ENCODE measurements at regions not wholly inside any gene's neighbourhood (a gene's known extent, or its start where the extent isn't known, plus 50 kb on each side); places are given as distances from the start of the nearest gene placed in this dataset.

GRCh38 chr10:81814842-81815241, 60.2 kb upstream of the NRG3 start:
- no peak overlapping the region for H3K4me3 ChIP-seq (ENCODE audit: low read depth, low read length)
- no peak overlapping the region for H3K27ac ChIP-seq (ENCODE audit: low read depth, low read length)
- H3K36me3 ChIP-seq (ENCODE audit: insufficient read depth, low read length): no peaks in the 10 kb centered on the region
- H3K27me3 ChIP-seq (ENCODE audit: insufficient read depth, low read length): no peaks in the 10 kb centered on the region
- H3K79me2 ChIP-seq (ENCODE audit: control insufficient read depth, insufficient read depth, low read length, unreplicated experiment): no peaks in the 10 kb centered on the region
- H2AFZ ChIP-seq (ENCODE audit: low read length, unreplicated experiment): no peak overlapping the region
- no peaks in the 10 kb centered on the region for H3K4me1 ChIP-seq (ENCODE audit: control insufficient read depth, insufficient read depth, low read length, unreplicated experiment)

DNA sequence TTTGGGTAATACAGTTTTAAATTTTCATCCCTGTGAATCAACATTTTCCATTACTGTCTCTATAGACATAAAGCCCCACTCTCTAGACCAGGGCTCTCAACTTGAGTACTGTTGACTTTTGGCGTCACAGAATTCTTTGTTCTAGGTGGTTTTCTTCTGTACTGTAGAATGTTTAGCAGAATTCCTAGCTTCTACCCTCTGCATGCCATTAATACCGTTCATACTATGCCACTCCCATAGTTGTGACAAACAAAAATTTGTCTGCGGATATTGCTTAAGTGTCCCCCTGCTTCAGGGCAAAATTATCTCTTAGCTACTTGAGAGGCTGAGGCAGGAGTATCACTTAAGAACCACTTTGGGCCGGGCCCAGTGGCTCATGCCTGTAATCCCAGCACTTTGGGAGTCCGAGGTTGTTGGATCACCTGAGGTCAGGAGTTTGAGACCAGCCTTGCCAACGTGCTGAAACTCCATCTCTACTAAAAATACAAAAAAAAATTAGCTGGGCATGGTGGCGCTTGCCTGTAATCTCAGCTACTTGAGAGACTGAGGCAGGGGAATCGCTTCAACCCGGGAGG, 57.3 kb upstream of the NRG3 start:
- Histone ChIP-seq H3K4me1 (ENCODE audit: control insufficient read depth, insufficient read depth, low read length, unreplicated experiment) (no peaks in the 10 kb centered on the region), H3K4me3 (ENCODE audit: low read depth, low read length) (no peak overlapping the region), H3K27me3 (ENCODE audit: insufficient read depth, low read length) (no peaks in the 10 kb centered on the region), H3K27ac (ENCODE audit: low read depth, low read length) (no peak overlapping the region), H3K36me3 (ENCODE audit: insufficient read depth, low read length) (no peaks in the 10 kb centered on the region), H2AFZ (ENCODE audit: low read length, unreplicated experiment) (no peak overlapping the region), H3K79me2 (ENCODE audit: control insufficient read depth, insufficient read depth, low read length, unreplicated experiment) (no peaks in the 10 kb centered on the region)

GRCh38 chr10:81820418-81820817, 54.6 kb upstream of the NRG3 start:
- Histone ChIP-seq H3K79me2 (ENCODE audit: control insufficient read depth, insufficient read depth, low read length, unreplicated experiment) (no peaks in the 10 kb centered on the region), H2AFZ (ENCODE audit: low read length, unreplicated experiment) (no peak overlapping the region)

More at GRCh38 chr10:81820418-81820817, 54.6 kb upstream of the NRG3 start:
- Histone ChIP-seq H3K27ac (ENCODE audit: low read depth, low read length) (no peak overlapping the region), H3K4me1 (ENCODE audit: control insufficient read depth, insufficient read depth, low read length, unreplicated experiment) (no peaks in the 10 kb centered on the region), H3K27me3 (ENCODE audit: insufficient read depth, low read length) (no peaks in the 10 kb centered on the region), H3K36me3 (ENCODE audit: insufficient read depth, low read length) (no peaks in the 10 kb centered on the region), H3K4me3 (ENCODE audit: low read depth, low read length) (no peak overlapping the region)
